ENCODE measurements at regions not wholly inside any gene's neighbourhood (a gene's known extent, or its start where the extent isn't known, plus 50 kb on each side); places are given as distances from the start of the nearest gene placed in this dataset.
A peak's percentile ranks its signal among the peaks of the same experiment; 100 is the strongest.

DNA sequence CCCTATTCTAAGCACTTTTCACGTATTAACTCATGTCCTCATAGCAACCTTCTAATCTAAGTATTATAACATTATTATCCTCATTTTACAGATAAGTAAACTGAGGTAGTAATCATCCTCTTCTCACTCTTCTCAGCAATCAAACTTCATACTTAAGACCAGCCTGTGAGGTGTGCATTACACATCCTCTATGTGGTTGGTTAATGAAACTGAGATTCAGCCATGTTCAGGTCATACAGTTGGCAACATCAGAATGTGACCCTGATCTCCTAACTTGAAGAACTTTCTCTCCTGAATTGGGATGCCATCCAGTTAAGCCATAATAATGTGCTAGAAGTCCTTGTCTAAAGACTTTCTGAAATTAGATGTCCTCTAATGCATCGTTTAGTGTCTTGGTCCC is 275.1 kb upstream of the ANKRD55 start:
- no peak for DNase-seq

GRCh38 chr5:56507351-56507930 is 274.3 kb upstream of the ANKRD55 start:
- peak; percentile 61 for DNase-seq

GRCh38 chr5:56506211-56506965 is 273.3 kb upstream of the ANKRD55 start:
- no peak for DNase-seq

DNA sequence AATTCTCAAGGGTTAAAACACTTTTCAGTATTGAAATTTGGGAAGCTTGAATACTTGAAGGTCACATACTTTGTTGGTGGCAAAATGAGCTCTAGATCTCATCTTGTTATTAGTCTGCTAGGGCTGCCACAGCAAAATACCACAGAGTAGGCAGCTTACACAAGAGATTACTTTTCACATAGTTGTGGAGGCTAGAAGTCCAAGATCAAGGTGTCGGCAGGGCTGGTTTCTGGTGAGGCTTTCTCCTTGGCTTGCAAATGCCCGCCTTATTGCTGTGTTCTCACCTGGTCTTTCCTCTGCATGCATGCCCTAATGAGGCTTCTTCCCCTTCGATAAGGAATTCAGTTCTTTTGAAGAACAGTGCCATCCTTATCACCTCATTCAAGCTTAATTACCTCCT is 270.8 kb upstream of the ANKRD55 start:
- DNase-seq = no peak

DNA sequence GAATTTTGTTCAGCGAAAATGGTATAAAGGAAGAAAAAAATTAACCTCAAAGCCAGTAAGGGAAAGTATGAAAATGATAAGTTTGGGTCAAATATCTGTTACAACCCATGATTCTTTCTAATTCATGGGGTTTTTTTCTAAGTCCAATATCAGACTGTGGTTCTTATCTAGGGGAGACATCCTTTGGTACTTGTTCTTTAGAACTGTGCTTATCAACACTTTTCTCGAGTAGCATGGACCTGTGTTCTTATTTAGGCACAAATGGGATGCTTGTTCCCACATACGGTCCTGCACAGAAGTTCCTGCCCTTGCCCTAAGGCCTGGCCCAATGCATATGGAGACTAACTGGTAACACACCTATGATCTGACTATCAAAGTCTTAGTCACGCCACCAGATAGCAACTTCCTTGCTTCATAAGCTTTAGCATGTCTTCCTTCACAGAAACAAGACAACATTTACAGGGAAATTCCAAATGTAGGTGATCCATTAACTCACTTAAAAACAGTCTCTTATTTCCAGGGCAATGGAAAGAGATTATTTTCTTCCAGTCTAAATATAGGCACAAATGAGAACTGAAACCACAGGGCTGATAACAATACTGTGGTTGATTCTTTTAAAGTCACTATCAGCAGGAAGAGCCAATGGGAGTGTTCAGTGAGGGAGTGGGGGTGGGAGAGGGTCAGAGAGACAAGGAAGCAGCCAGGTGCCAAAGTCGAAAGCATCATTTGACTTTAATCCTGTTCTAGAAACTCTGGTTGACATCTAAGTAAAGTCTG is 268.8 kb upstream of the ANKRD55 start:
- no peak for DNase-seq

DNA sequence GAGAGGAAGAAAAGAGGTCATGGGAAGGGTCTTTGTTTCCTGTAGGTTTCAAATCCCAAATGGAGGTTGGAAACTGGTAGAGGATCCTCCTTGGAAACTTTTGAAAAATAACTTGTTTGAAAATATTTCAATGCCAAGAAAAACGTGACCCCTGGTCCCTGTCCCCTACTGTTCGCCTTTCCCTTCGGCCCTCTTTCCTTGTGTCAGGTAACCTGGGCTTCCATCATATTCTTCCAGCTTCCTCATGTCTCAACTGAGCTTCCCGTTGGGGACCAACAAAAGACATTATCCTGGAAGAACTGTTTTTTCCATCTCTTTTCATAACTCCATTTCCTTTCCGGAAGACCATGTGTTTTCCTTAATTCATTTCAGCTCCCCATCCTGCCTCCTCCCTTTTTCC is 266.8 kb upstream of the ANKRD55 start:
- DNase-seq = no peak

- no peak for DNase-seq
These were observed 266.4 kb upstream of the ANKRD55 start for GRCh38 chr5:56499491-56499890.

DNA sequence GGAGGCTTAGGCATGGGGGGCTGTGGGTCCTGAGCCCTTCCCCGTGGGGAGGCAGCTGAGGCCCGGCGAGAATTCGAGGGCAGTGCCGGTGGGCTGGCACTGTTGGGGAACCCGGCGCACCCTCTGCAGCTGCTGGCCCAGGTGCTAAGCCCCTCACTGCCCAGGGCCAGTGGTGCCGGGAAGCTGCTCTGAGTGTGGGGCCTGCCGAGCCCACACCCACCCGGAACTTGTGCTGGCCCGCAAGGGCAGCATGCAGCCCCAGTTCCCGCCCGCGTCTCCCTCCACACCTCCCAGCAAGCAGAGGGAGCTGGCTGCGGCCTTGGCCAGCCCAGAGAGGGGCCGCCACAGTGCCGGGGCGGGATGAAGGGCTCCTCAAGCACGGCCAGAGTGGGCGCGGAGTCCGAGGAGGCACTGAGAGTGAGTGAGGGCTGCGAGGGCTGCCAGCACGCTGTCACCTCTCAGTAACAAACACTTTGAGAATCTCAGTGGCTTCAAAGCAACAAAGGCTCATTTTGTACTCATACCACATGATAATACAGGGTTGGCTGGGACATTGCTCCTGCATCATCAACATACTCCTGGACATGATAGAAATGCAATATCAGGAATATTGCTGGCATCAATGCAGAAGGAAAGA is 265.7 kb upstream of the ANKRD55 start:
- DNase-seq = no peak

- peak; percentile 38 for DNase-seq
These were observed 263.5 kb upstream of the ANKRD55 start for GRCh38 chr5:56496581-56497063.

GRCh38 chr5:56494300-56494731 is 261.2 kb upstream of the ANKRD55 start:
- no peak for DNase-seq

GRCh38 chr5:56493766-56494165 is 260.6 kb upstream of the ANKRD55 start:
- DNase-seq = no peak

- DNase-seq = no peak
These were observed 260.2 kb upstream of the ANKRD55 start for GRCh38 chr5:56493308-56493707.

DNA sequence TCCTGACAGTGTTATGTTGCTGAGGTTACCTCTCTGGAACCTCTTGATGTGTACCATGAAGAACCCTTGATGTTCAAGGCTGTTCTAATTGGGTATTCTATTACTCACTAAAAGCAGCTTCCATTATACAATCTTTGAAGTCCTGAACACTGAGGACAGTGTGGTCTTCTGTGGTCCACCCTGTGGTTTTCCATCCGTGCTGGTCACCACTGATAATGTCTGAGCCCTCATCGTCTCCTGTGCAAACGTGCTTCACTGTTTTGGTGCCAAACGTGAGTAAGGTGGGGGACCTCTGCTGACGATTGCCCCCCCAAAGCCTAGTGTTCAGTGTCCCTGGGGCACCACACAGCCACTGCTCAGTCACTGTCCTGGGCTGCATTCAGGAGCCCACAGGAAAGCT is 259.7 kb upstream of the ANKRD55 start:
- no peak for DNase-seq

DNA sequence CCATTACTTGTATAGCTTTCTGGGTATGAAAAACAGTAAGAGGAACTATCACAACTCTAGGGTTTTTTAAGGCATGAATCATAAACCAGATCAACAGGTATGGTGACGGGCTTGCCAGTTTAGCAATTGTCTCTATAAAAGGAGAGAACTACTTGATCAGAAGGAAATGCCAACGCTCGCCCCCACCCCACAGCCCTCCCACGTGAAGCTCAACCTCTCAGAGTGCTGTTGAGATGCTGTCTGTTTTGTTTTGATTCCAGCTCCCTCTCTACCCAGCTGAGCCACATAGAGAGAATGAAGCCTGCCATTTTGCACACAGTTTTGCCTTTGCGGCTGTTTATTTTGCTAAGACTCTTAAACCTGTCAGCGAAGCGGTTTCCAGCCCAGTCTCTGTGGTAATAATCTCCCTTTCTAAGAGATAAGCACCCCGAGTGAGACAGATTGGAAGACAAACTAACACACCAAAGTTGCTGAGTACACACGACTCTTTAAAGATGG is 257.9 kb upstream of the ANKRD55 start:
- DNase-seq = no peak

- DNase-seq = no peak
These were observed 256.1 kb upstream of the ANKRD55 start for GRCh38 chr5:56489272-56489671.

GRCh38 chr5:56487528-56488115 is 254.5 kb upstream of the ANKRD55 start:
- no peak for DNase-seq

- no peak for DNase-seq
These were observed 249.2 kb upstream of the ANKRD55 start for GRCh38 chr5:56482363-56482762.

GRCh38 chr5:56481428-56482357 is 248.6 kb upstream of the ANKRD55 start:
- peak; percentile 19 for DNase-seq

DNA sequence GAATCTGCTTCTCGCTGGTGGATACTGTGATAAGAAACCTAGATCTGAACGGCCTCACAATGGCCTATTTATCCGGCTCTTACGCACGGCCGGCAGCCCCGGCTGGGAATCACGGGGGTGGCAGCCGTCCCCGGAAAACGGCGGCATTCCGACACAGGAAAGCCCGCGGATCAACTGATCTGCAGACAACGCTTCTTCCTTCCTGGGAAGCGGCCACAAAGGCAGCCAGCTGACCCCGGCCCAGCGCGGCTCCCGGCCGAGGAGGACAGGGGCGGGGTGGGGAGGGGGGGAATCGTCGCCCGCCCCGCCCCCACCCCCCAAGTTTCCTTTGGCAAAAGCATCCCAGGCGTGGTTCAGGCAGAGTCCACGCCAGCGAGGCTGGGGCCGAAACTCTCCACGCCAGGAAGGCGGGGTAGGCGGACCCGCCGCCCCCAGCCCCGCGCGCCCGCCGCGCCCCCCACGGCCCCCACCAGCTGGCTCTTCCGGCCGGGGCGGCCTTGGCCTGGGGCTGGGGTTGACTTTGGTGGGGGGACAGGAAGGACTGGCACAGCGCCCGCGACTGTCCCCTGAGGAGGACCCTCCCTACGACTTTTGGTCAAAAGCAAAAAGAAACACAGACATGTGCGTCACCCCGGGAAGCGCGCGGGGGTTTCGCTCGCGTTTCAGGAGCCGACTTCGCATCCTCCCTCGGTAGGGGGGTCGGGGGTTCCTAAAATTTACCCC is 247.7 kb upstream of the ANKRD55 start:
- no peak for DNase-seq

- DNase-seq = no peak
These were observed 247.1 kb upstream of the ANKRD55 start for GRCh38 chr5:56480078-56480704.

Measured in NCI-H345 (cell line).